Esophagus squamous epithelium (tissue), 5 donors: ENCODE measurements at regions not wholly inside any gene's neighbourhood (a gene's known extent, or its start where the extent isn't known, plus 50 kb on each side); places are given as distances from the start of the nearest gene placed in this dataset.

ENCODE experiments used
- DNase-seq: peaks from one replicate; lab custom pipeline; 2025; lab: John Stamatoyannopoulos, UW
- H3K27ac ChIP-seq, 4 donors: fragments of 200-600 bp; sonication (generic); one replicate each; pipeline ENCODE4 v1.5.1; 2016 to 2019; ENCODE audit warnings: mild to moderate bottlenecking in 1 of 4
- H3K27me3 ChIP-seq, 4 donors: fragments of 200-600 bp; sonication (generic); 1 replicate in 3 of 4; 2 replicates in 1 of 4; pipeline versions ENCODE4 v1.5.1 to v1.6.0; 2017 to 2021; ENCODE audit warnings: antibody characterized with exemption in 1 of 4
- H3K36me3 ChIP-seq, 3 donors: fragments of 200-600 bp; sonication (generic); one replicate each; pipeline ENCODE4 v1.5.1; 2016 to 2019
- H3K4me1 ChIP-seq, 3 donors: fragments of 200-600 bp; sonication (generic); one replicate each; pipeline ENCODE4 v1.5.1; 2017 to 2019
- H3K4me3 ChIP-seq, 4 donors: fragments of 200-600 bp; sonication (generic); 1 replicate in 3 of 4; 2 replicates in 1 of 4; pipeline ENCODE4 v1.5.1; 2016 to 2019; ENCODE audit warnings: mild to moderate bottlenecking in 2 of 4, moderate library complexity in 1 of 4
- H3K9me3 ChIP-seq, 3 donors: fragments of 200-600 bp; sonication (generic); one replicate each; pipeline ENCODE4 v1.5.1; 2016 to 2019
- POLR2A ChIP-seq, 4 donors: fragments of 450-650 bp; IDR thresholded peaks; one replicate each; pipeline ENCODE4 v1.6.1; 2017; ENCODE audit warnings: antibody characterized with exemption in 4 of 4, mild to moderate bottlenecking in 4 of 4, moderate library complexity in 3 of 4
- WGBS, 2 donors: methylation state at CpG; one replicate each; pipeline ENCODE4 v1.1.5; 2018; 5-methylcytosine and 5-hydroxymethylcytosine counted together
- intact Hi-C: fragments of 100-400 bp; cut with DNase I; formaldehyde crosslinking; loops from one replicate; pipeline ENCODE4 v1.15.0; 2022
- TF ChIP-seq, protein P1 (sequence below), 6 experiments: fragments of 450-650 bp in 4 of 6; fragments of 200-600 bp in 2 of 6; sonication (generic) in 2 of 6; IDR thresholded peaks; one replicate each; pipeline ENCODE4 v1.5.1; 2016 to 2019; ENCODE audit warnings: antibody characterized with exemption in 6 of 6, mild to moderate bottlenecking in 4 of 6, moderate library complexity in 4 of 6
- donor health status: DM: yes; HTN: yes; CAD: no.

DNA sequence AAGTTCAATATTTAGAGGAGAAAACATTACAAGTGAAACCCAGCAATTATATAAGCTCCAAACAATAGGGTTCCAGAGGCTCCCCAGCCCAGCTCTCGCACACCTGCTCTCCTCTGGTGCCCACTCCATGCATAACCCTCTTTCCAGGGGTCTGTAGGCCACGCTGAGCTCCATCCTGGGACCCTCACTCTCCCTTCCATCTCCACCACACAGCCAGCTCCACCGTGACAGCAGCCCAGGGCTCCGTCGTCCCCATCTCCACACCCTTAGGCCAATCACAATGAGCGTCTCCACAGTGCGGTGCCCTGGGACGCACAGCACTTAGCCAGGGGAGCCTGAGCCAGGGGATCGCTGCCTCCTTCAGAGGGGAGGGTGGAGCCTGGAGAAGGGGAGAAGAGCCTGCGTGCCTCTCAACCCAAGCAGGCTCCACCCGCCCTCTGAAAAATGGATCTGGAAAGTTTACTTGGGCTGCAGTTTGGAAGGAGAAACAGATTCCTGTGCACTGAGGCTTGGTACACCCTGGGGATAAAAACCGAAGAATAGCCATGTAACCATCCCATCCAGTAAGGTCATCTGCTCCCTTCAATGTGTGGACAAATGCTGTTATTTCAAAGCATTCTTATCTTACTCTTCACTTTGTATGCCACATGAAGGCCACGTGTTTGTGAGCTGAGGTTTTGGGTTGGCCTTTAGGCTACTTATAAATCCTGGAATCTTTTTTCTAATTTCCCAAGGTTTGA is 72.4 kb upstream of the GGTLC1 start:
- WGBS, 2 donors: 55 to 66% methylated on average over 4 of the region's 13 CpGs
- DNase-seq: no peak
- intact Hi-C loops: no loop called here
- TF ChIP-seq, protein P1, sequence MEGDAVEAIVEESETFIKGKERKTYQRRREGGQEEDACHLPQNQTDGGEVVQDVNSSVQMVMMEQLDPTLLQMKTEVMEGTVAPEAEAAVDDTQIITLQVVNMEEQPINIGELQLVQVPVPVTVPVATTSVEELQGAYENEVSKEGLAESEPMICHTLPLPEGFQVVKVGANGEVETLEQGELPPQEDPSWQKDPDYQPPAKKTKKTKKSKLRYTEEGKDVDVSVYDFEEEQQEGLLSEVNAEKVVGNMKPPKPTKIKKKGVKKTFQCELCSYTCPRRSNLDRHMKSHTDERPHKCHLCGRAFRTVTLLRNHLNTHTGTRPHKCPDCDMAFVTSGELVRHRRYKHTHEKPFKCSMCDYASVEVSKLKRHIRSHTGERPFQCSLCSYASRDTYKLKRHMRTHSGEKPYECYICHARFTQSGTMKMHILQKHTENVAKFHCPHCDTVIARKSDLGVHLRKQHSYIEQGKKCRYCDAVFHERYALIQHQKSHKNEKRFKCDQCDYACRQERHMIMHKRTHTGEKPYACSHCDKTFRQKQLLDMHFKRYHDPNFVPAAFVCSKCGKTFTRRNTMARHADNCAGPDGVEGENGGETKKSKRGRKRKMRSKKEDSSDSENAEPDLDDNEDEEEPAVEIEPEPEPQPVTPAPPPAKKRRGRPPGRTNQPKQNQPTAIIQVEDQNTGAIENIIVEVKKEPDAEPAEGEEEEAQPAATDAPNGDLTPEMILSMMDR (IDR thresholded peaks at IDR 0.05): no peak
- TF ChIP-seq POLR2A (IDR thresholded peaks at IDR 0.05): no peak
- no peaks in the 10 kb centered on the region for H3K36me3 ChIP-seq
- no peaks in the 10 kb centered on the region for H3K27me3 ChIP-seq
- no peaks in the 10 kb centered on the region for H3K4me1 ChIP-seq
- no peak overlapping the region for H3K4me3 ChIP-seq
- no peaks in the 10 kb centered on the region for H3K9me3 ChIP-seq
- H3K27ac ChIP-seq: no peak overlapping the region

DNA sequence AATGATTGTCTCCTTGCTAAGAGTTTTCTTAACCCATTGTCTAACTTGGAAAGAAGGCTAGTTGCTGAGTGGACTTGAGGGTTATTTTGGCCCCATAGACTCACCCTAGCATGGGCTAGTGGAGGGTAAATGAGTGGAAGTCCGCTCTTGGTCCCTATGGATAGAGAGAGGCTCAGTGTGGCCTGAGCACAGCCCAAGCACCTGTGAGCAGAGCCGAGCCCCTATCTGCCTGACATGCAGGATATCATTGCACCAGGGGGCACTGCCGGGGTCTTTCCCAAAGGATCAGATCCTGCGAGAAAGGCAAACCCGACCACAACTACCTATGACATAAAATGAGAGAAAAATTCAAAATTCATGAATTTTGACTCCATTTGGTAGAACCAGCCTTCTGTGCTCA is 70.6 kb upstream of the GGTLC1 start:
- Histone ChIP-seq H3K4me1 (no peaks in the 10 kb centered on the region), H3K27me3 (no peaks in the 10 kb centered on the region), H3K36me3 (no peaks in the 10 kb centered on the region), H3K4me3 (no peak overlapping the region), H3K27ac (no peak overlapping the region), H3K9me3 (no peaks in the 10 kb centered on the region)
- 83 to 85% methylated on average over 3 to 4 of the region's 5 CpGs for WGBS, 2 donors
- no peak for DNase-seq
- no peak for TF ChIP-seq POLR2A (IDR thresholded peaks at IDR 0.05)
- TF ChIP-seq, protein P1 (IDR thresholded peaks at IDR 0.05): no peak
- intact Hi-C loops: no loop called here

DNA sequence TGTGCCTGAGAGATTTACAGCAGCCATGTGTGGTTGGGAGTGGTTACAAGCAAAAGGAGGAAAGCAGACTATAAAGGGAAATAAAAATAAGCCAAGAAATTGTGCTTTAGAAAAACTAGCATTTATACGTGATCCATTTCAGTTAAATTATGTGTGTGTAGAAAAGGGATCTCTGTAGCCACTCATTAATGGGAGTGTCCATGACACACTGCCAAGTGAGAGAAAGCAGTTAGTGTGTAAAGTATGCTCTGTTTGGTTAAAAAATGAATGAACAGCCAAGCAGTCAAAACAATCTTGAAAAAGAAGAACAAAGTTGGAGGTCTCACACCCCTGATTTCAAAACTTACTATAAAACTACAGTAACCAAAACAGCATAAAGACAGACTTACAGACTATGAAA is 67.9 kb upstream of the GGTLC1 start:
- TF ChIP-seq, protein P1 (IDR thresholded peaks at IDR 0.05): no peak
- no peak for TF ChIP-seq POLR2A (IDR thresholded peaks at IDR 0.05)
- Histone ChIP-seq H3K9me3 (no peaks in the 10 kb centered on the region), H3K27me3 (peaks cover 0 to 8% (median 0%) of the 10 kb centered on the region in 4 donors), H3K36me3 (no peaks in the 10 kb centered on the region), H3K27ac (no peak overlapping the region), H3K4me1 (no peaks in the 10 kb centered on the region), H3K4me3 (no peak overlapping the region)
- intact Hi-C loops: no loop called here
- WGBS, 2 donors: 36 to 47% methylated on average over 1 of the region's 1 CpG
- DNase-seq: no peak

DNA sequence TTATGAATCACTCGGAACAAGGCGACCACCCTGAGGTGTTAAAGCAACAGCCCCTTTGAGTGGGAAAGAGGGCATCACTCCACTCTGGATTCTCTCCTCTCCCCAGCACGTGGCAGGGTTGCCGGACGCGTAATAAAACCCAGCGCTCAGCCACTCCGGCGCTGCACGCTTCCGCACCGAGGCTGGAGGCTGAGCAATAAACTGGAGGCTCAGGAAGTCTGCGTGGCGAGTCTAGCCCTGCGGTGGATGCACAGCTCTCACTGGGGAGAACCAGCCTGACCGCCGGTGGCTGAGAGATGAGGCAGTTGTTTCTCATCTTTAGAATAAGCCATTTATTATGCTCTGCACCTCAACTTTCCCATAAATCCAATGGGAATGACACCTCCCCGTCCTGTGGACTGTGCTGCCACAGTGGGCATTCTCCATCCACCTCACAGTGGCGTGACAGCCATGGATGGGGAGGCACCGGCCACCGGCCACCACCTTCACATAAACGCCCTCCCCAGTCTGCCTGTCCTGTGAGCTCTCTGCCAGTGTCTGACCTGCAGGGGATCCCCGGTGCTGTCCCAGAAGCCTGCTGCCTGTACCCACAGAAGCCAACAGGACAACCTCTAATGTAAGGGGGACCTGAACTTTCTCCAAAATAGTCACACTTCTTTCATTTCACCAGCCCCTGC is 64.2 kb upstream of the GGTLC1 start:
- Histone ChIP-seq H3K27me3 (peaks cover 0 to 16% (median 0%) of the 10 kb centered on the region in 4 donors), H3K27ac (no peak overlapping the region), H3K4me3 (no peak overlapping the region), H3K4me1 (no peaks in the 10 kb centered on the region), H3K36me3 (no peaks in the 10 kb centered on the region), H3K9me3 (no peaks in the 10 kb centered on the region)
- 73 to 96% methylated on average over 9 to 12 of the region's 23 CpGs for WGBS, 2 donors
- no peak for TF ChIP-seq POLR2A (IDR thresholded peaks at IDR 0.05)
- TF ChIP-seq, protein P1 (IDR thresholded peaks at IDR 0.05): no peak
- no peak for DNase-seq
- intact Hi-C loops: no loop called here

DNA sequence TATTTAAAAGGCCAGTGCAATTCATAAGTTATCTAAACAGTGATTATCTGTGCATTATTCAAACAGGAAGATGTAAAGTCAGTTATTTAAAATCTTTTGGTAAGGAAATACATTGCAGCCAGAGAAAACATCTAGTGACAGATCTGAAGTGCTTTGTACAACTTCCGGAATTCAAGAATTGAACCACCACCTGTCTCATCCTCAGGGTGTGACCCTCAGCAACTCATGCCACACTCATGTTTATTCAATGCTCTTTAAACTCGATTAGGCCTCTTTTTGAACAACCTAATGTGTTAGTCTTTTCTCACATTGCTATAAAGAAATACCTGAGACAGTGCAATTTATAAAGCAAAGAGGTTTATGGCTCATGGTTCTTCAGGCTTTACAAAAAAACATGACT is 62.6 kb upstream of the GGTLC1 start:
- DNase-seq: no peak
- Histone ChIP-seq H3K27ac (no peak overlapping the region), H3K4me1 (no peaks in the 10 kb centered on the region), H3K36me3 (no peaks in the 10 kb centered on the region), H3K27me3 (peaks cover 0 to 16% (median 0%) of the 10 kb centered on the region in 4 donors), H3K9me3 (no peaks in the 10 kb centered on the region), H3K4me3 (no peak overlapping the region)
- TF ChIP-seq, protein P1 (IDR thresholded peaks at IDR 0.05): no peak
- TF ChIP-seq POLR2A (IDR thresholded peaks at IDR 0.05): no peak
- WGBS, 2 donors: 54 to 60% methylated on average over 2 of the region's 2 CpGs
- intact Hi-C loops: no loop called here
